ENCODE measurements at regions not wholly inside any gene's neighbourhood (a gene's known extent, or its start where the extent isn't known, plus 50 kb on each side); places are given as distances from the start of the nearest gene placed in this dataset.

- intact Hi-C loops (cut with DNase I), result no loop called here
- peaks cover 0 to 15% (median 0%) of the 10 kb centered on the region in 12 donors for H3K4me1 ChIP-seq
- no peaks in the 10 kb centered on the region for H3K9me3 ChIP-seq
- DNase-seq, result no peak
- no peaks in the 10 kb centered on the region for H3K36me3 ChIP-seq
- no peak for TF ChIP-seq CTCF (IDR thresholded peaks at IDR 0.05)
- TF ChIP-seq POLR2A (IDR thresholded peaks at IDR 0.05), result no peak
- H3K27me3 ChIP-seq, result no peaks in the 10 kb centered on the region
- WGBS, 4 donors, result 80 to 89% (median 85%) methylated on average over 11 to 14 of the region's 14 CpGs
- H3K4me3 ChIP-seq, result no peak overlapping the region
- ATAC-seq, result no peak
- H3K27ac ChIP-seq, result no peak overlapping the region
These were observed 72.9 kb upstream of the TNS3 start for GRCh38 chr7:47654672-47655298.

- DNase-seq (no peak), ATAC-seq (peak in 1 of 4 donors; percentile 21)
- no peaks in the 10 kb centered on the region for H3K36me3 ChIP-seq
- intact Hi-C loops (cut with DNase I), result no loop called here
- H3K4me3 ChIP-seq, result no peak overlapping the region
- no peaks in the 10 kb centered on the region for H3K27me3 ChIP-seq
- H3K27ac ChIP-seq, result no peak overlapping the region
- peaks cover 0 to 20% (median 0%) of the 10 kb centered on the region in 12 donors for H3K4me1 ChIP-seq
- H3K9me3 ChIP-seq, result no peaks in the 10 kb centered on the region
- 57 to 76% (median 62%) methylated on average over 12 of the region's 12 CpGs for WGBS, 4 donors
- TF ChIP-seq POLR2A (IDR thresholded peaks at IDR 0.05), result no peak
- no peak for TF ChIP-seq CTCF (IDR thresholded peaks at IDR 0.05)
These were observed 71.9 kb upstream of the TNS3 start for GRCh38 chr7:47653550-47654411.

- no peaks in the 10 kb centered on the region for H3K36me3 ChIP-seq
- no peak for ATAC-seq
- TF ChIP-seq POLR2A (IDR thresholded peaks at IDR 0.05) (no peak), CTCF (IDR thresholded peaks at IDR 0.05) (no peak)
- H3K27me3 ChIP-seq, result no peaks in the 10 kb centered on the region
- H3K9me3 ChIP-seq, result no peaks in the 10 kb centered on the region
- intact Hi-C loops (cut with DNase I), result no loop called here
- peak overlapping the region in 1 of 12 donors; percentile 30 for H3K27ac ChIP-seq
- no peak overlapping the region for H3K4me3 ChIP-seq
- DNase-seq, result no peak
- peaks cover 0 to 29% (median 5%) of the 10 kb centered on the region in 12 donors for H3K4me1 ChIP-seq
- 97 to 98% (median 97%) methylated on average over 2 of the region's 2 CpGs for WGBS, 4 donors
These were observed 70.7 kb upstream of the TNS3 start for GRCh38 chr7:47652591-47652990.
